ENCODE measurements at regions not wholly inside any gene's neighbourhood (a gene's known extent, or its start where the extent isn't known, plus 50 kb on each side); places are given as distances from the start of the nearest gene placed in this dataset.

GRCh38 chr14:84809158-84809557 is 720.8 kb upstream of the FLRT2 start:
- TF ChIP-seq, protein P1, sequence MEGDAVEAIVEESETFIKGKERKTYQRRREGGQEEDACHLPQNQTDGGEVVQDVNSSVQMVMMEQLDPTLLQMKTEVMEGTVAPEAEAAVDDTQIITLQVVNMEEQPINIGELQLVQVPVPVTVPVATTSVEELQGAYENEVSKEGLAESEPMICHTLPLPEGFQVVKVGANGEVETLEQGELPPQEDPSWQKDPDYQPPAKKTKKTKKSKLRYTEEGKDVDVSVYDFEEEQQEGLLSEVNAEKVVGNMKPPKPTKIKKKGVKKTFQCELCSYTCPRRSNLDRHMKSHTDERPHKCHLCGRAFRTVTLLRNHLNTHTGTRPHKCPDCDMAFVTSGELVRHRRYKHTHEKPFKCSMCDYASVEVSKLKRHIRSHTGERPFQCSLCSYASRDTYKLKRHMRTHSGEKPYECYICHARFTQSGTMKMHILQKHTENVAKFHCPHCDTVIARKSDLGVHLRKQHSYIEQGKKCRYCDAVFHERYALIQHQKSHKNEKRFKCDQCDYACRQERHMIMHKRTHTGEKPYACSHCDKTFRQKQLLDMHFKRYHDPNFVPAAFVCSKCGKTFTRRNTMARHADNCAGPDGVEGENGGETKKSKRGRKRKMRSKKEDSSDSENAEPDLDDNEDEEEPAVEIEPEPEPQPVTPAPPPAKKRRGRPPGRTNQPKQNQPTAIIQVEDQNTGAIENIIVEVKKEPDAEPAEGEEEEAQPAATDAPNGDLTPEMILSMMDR (conservative IDR thresholded peaks at IDR 0.05; ENCODE audit: low read length): no peak
- TF ChIP-seq EZH2phosphoT487 (IDR thresholded peaks at IDR 0.05; ENCODE audit: borderline replicate concordance, low read depth, low read length): no peak

Measured in OCI-LY7 (cell line).